ENCODE measurements at regions not wholly inside any gene's neighbourhood (a gene's known extent, or its start where the extent isn't known, plus 50 kb on each side); places are given as distances from the start of the nearest gene placed in this dataset.

DNA sequence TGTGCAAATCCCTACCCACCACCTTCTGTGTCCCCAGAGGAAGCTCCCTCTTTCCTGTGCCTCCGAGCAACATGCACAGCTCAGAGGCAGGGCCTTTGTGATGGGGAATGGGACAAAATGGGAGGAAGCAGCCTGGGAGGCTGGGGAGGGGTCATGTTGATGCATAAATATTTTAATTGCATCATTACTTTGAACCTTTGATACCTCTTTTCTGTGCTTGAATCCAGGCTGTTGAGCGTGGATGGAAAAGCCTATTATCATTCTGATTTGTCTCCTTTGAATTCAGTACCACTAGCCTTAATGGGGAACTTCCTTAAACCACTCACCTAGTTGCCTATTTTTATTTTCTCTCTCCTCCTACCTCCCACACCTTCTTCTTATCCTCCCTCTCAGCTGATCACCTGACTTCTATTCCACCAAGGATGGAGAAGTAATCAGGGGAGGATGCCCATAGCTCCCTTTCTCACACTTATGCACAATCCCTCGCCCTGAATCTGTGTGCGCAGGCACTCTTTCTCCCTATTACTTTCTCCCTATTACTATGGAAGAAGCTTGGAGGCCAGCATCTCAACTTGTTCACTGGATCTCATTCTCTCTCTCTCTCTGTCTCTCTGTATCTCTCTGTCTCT lies 78.5 kb downstream of the SEC61G start:
- TF ChIP-seq SUZ12 (IDR thresholded peaks at IDR 0.05; ENCODE audit: extremely low read depth, insufficient read depth, insufficient read length) (no peak), ZNF274 (IDR thresholded peaks at IDR 0.05; ENCODE audit: low read depth, low read length) (no peak)
